ENCODE measurements at regions not wholly inside any gene's neighbourhood (a gene's known extent, or its start where the extent isn't known, plus 50 kb on each side); places are given as distances from the start of the nearest gene placed in this dataset.
A peak's percentile ranks its signal among the peaks of the same experiment; 100 is the strongest.

DNA sequence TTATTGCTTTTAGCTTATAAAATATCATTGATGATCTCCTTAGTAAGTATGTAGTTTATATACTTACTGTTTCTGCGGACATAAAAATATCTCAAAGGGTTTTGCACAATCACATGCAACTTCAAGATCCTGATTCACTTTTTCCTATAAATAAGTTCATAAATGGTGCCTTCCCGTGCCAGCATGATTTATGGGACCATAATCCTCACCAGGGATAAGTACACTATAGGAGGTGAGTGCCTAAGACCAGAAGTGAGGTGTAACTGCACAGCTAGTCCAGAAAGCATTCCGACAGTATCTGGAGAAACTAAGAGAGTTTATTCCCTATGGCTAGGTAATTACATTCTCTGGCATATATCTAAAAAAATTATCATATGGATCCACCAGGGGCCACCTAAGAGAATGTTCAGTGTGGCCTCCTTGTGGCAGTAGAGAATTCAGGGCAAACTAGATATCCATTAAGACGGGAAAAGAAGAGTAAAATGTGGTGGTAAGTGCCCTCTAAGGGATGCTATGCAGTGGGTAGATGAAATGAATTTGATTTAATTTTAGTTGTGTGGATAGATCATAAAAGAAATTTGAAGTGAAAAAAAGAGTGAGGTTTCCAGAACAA lies 402.5 kb upstream of the SLC24A2 start:
- DNase-seq, result no peak

GRCh38 chr9:20189871-20190270 lies 401.0 kb upstream of the SLC24A2 start:
- DNase-seq, result peak; percentile 38

- DNase-seq, result no peak
These were observed 400.0 kb upstream of the SLC24A2 start for GRCh38 chr9:20188616-20189369.

- DNase-seq, result no peak
These were observed 398.5 kb upstream of the SLC24A2 start for GRCh38 chr9:20187318-20187717.

DNA sequence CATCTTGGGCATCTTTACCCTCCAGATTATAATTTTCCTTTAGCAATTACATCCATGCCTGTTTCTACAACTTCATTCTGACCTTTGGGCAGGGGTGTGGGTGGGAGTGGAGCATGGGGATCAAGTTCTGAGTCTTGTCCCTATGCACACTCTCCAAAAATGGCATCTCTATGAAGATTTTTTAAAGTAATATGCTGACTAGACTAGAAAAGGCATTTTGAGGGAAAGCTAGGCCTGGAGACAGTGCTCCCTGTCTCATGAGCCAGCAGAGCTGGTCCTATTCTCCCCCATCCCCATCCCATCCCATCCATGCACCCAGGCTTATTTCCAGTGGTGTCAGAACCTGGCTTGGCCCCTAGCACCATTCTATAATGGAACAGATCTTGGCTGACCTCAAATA lies 398.0 kb upstream of the SLC24A2 start:
- DNase-seq, result no peak

- no peak for DNase-seq
These were observed 397.4 kb upstream of the SLC24A2 start for GRCh38 chr9:20186231-20186630.

GRCh38 chr9:20184541-20184940 lies 395.7 kb upstream of the SLC24A2 start:
- DNase-seq, result no peak

GRCh38 chr9:20178679-20179078 lies 389.8 kb upstream of the SLC24A2 start:
- no peak for DNase-seq

- DNase-seq, result peak; percentile 28
These were observed 389.4 kb upstream of the SLC24A2 start for GRCh38 chr9:20178197-20178596.

DNA sequence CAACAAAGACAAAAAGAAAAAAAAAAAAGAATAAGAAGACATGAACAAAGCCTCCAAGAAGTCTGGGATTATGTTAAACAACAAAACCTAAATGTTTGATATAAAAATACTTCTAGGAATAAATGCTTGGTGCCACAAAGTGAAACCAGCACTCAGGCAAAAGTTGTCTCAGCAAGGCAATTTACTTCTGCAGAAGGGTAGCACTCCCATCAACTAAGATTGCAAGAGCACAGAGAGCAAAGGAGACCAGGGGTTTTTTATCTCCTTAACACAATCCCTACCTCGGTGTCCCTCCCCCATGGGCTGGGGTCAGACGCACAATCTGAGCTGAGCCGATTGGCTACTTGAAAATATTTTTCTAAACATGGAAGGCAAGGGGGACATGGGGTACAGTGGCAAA lies 381.3 kb upstream of the SLC24A2 start:
- no peak for DNase-seq

DNA sequence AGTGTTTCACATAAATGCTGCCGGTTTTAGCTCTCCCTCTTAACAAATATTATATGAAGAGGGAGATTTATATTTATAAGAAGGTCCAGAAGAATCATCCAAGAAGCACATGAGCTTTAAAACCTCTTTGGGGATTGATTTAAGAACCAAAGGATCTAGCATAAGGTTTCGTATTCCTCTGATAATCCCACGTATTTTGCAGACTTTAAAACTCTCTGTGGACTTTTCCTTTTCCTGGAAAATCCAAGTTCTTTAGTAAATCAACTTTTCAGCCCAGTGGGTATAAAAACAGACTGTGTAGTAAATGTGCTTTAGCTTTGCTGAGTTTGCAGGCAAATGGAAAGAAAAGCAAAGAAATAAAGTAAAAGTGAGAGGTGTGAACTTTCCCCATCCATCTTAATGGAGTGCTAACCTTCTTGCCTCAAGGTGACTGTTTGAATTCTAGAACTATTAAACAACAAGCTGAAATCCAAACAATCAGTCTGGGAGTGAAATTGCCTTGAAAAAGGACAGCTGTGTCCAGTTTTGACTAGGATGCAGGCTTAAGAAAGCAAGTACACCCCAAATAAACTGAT lies 363.4 kb upstream of the SLC24A2 start:
- DNase-seq, result no peak

- DNase-seq, result no peak
These were observed 359.6 kb upstream of the SLC24A2 start for GRCh38 chr9:20148416-20148815.

DNA sequence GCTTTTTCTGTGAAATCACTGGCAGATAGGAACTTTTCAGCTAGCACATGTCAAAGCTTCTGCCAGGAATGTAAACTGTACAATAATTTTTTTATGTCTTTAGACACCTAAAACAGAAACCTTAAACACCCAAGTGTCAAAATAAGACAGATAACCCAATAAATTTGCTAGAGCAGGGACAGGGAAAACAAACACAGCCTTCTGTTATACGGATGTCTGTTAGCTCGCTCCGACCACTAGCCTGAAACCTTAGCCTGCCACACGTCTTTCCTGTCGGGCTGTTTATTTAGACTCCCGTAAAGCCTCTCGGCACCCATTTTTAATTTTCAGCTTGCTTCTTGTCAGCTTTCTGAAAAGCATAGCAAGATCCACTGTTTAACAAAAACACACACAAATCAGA lies 355.4 kb upstream of the SLC24A2 start:
- no peak for DNase-seq

- DNase-seq, result peak; percentile 24
These were observed 351.0 kb upstream of the SLC24A2 start for GRCh38 chr9:20139763-20140290.

DNA sequence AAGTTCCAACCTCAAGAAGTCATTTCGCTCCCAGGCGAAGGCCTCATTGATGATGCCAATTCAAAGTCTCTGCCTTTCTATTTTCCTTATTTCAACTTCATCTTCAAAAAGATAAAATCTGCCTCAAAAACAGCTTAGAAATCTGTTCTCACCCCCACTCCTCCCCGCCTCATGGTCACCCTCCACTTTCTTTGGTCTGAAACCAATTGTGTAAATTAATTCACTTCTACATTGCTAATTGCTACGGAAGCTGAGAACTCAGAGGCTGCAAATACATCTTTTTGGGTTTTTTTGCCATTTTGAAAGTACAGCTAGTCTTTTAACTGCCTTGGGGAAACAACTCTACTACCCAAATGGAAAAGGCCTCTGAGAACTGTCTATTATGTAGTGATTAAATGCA lies 350.0 kb upstream of the SLC24A2 start:
- DNase-seq, result no peak

- DNase-seq, result no peak
These were observed 349.3 kb upstream of the SLC24A2 start for GRCh38 chr9:20138116-20138515.

DNA sequence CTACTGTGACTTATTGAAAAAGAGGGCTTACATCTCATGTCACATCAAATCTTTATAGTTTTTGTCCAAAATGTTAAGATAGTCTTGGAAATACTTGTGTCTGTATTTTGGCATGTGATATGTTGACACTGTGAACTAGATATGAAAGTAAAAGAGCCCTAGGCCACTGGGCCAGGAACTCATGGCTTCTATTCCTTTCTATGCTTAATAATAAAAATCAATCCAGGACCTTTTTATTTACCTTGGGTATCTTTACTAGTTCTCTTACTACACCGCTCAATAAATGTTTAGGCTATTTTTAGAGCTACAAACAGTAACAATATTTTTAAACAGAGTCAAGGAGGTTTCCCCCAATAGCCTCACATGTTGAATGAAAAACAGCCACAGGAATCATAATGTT lies 348.6 kb upstream of the SLC24A2 start:
- DNase-seq, result no peak

DNA sequence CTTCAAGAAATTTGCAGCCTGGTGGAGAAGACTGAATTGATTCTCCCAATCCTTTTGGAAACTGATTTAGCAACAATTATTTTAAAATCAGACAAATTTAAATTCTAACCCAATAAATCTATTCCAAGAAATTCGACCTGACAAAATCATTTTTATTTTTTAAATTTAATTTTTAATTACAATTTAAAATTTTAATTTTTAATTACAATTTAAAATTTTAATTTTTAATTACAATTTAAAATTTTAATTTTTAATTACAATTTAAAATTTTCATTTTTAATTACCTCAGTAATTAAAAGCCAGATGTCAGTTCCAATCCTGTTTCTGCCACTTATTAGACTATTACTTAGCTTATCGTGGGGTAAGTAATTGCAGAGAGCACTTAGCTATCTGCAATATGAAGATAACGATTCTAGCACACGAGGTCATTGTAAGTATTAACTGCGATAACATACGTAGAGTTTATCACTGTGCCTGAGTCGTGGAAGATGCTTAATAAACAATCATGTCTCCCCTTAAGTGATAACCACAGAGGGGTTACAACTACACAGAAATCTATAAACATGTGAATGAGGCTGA lies 346.4 kb upstream of the SLC24A2 start:
- no peak for DNase-seq

- no peak for DNase-seq
These were observed 336.9 kb upstream of the SLC24A2 start for GRCh38 chr9:20125727-20126126.

DNA sequence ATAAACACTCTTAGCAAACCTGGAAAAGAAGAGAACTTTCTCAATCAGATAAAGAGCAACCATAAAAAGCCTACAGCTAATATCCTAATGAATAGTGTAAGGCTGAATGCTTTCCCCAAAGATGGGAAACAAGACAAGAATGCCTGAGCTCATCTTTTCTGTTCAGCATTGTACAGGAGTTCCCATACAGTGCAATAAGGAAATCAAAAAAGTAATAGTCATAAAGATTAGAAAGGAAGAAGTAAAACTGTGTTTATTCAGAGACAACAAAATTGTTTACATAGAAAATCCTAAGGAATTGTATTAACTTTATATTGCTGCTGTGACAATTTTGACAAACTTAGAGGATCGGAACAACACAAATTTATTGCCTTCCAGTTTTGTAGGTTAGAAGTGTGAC lies 330.7 kb upstream of the SLC24A2 start:
- no peak for DNase-seq

GRCh38 chr9:20117986-20118385 lies 329.1 kb upstream of the SLC24A2 start:
- no peak for DNase-seq

DNA sequence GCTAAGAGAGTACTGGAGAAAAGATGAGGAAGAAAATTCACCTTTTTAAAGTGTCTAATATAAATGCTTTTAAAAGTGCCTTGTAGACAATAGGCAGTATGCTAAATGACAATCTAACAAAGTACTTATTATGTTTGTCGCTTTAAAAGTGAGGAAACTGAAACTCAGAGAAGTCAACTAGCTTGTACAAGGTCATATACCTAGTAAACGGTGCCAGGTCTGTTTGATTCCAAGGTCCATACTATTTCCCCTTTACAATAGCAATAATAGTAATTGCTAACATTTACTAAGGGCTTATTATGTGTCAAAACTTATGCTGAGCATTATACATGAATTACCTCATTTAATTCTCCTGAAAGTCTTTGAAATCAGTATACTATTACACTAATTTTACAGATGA lies 328.6 kb upstream of the SLC24A2 start:
- no peak for DNase-seq

GRCh38 chr9:20114974-20115373 lies 326.1 kb upstream of the SLC24A2 start:
- DNase-seq, result no peak
